ENCODE measurements at regions not wholly inside any gene's neighbourhood (a gene's known extent, or its start where the extent isn't known, plus 50 kb on each side); places are given as distances from the start of the nearest gene placed in this dataset.

- BruUV-seq (replicated peaks), result no TSS peak
- Histone ChIP-seq H3K4me3 (no peak overlapping the region), H3K4me2 (ENCODE audit: control insufficient read depth, insufficient read depth) (no peak overlapping the region), H3K27ac (ENCODE audit: control insufficient read depth, insufficient read depth) (no peak overlapping the region), H3K4me1 (ENCODE audit: control insufficient read depth, insufficient read depth, low read length) (no peaks in the 10 kb centered on the region), H3K79me2 (ENCODE audit: control insufficient read depth, insufficient read depth, low read length) (no peaks in the 10 kb centered on the region), H3K9me3 (replicated peaks; ENCODE audit: control insufficient read depth, insufficient read depth, low read length) (no peaks in the 10 kb centered on the region), H4K20me1 (ENCODE audit: control insufficient read depth, insufficient read depth) (no peaks in the 10 kb centered on the region), H3K36me3 (ENCODE audit: control insufficient read depth in 2 of 2, insufficient read depth in 2 of 2, low read length in 1 of 2) (no peaks in the 10 kb centered on the region), H3K9ac (ENCODE audit: control insufficient read depth, insufficient read depth, low read length) (no peak overlapping the region), H2AFZ (ENCODE audit: control insufficient read depth, low read depth, low read length) (no peak overlapping the region), H3K27me3 (replicated peaks in 1 of 2; ENCODE audit: control insufficient read depth in 2 of 2, insufficient read depth in 2 of 2, low read length in 1 of 2) (no peaks in the 10 kb centered on the region)
- RAD21 ChIA-PET (ENCODE audit: unreplicated experiment), result no interaction called here
- intact Hi-C loops (cut with micrococcal nuclease; ENCODE audit: unreplicated experiment) (no loop called here), in situ Hi-C loops (cut with MboI) (no loop called here)
- DNase-seq (ENCODE audit: low read depth, low spot score) (no peak), FAIRE-seq (no peak), ATAC-seq (no peak)
- CTCF ChIA-PET, result no interaction called here
- SMC1A ChIA-PET (ENCODE audit: uncharacterized antibody, unreplicated experiment), result no interaction called here
- 0% methylated on average over 2 of the region's 2 CpGs for WGBS (ENCODE audit: insufficient coverage, insufficient replicate concordance, low lambda C conversion rate, missing lambda C conversion rate)
- POLR2A ChIA-PET, result no interaction called here
- TF ChIP-seq IKZF2 (IDR thresholded peaks at IDR 0.05) (no peak), ZNF207 (IDR thresholded peaks at IDR 0.05; ENCODE audit: borderline replicate concordance) (no peak), RAD21 (IDR thresholded peaks at IDR 0.05; ENCODE audit: insufficient read depth, low read depth, low read length) (no peak), NR2F1 (conservative IDR thresholded peaks at IDR 0.05) (no peak), TARDBP (IDR thresholded peaks at IDR 0.05; ENCODE audit: borderline replicate concordance) (no peak), RBBP5 (conservative IDR thresholded peaks at IDR 0.05) (no peak), BCL11A (IDR thresholded peaks at IDR 0.05; ENCODE audit: low read depth, low read length) (no peak), GABPA (IDR thresholded peaks at IDR 0.05; ENCODE audit: low read depth) (no peak), NFXL1 (IDR thresholded peaks at IDR 0.05; ENCODE audit: borderline replicate concordance) (no peak), SRF (IDR thresholded peaks at IDR 0.05; ENCODE audit: low read depth in 2 of 2, low read length in 2 of 2) (no peak), RFX5 (IDR thresholded peaks at IDR 0.05; ENCODE audit: low read depth, low read length) (no peak), NRF1 (conservative IDR thresholded peaks at IDR 0.05; ENCODE audit: low read depth, low read length) (no peak), IKZF1 (conservative IDR thresholded peaks at IDR 0.05) (no peak), MYB (IDR thresholded peaks at IDR 0.05; ENCODE audit: borderline replicate concordance, low read depth, low read length) (no peak), MEF2A (IDR thresholded peaks at IDR 0.05; ENCODE audit: insufficient read depth, low read depth, low read length) (no peak), CBX5 (IDR thresholded peaks at IDR 0.05; ENCODE audit: low read depth) (no peak), KLF5 (IDR thresholded peaks at IDR 0.05; ENCODE audit: partially characterized antibody) (no peak), NFYA (IDR thresholded peaks at IDR 0.05; ENCODE audit: borderline replicate concordance, low read depth, low read length) (no peak)
- TF ChIP-seq, protein P1, sequence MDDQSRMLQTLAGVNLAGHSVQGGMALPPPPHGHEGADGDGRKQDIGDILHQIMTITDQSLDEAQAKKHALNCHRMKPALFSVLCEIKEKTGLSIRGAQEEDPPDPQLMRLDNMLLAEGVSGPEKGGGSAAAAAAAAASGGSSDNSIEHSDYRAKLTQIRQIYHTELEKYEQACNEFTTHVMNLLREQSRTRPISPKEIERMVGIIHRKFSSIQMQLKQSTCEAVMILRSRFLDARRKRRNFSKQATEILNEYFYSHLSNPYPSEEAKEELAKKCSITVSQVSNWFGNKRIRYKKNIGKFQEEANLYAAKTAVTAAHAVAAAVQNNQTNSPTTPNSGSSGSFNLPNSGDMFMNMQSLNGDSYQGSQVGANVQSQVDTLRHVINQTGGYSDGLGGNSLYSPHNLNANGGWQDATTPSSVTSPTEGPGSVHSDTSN (IDR thresholded peaks at IDR 0.05; ENCODE audit: insufficient replicate concordance, low read depth, low read length), result no peak
Observed at GRCh38 chr6:55667341-55667740, 88.3 kb upstream of the HMGCLL1 start.

All from GM12878 (cell line).